HG03565 (cell line): ENCODE measurements at regions not wholly inside any gene's neighbourhood (a gene's known extent, or its start where the extent isn't known, plus 50 kb on each side); places are given as distances from the start of the nearest gene placed in this dataset.

Source experiments
- ATAC-seq: cut with Tn5 transposase; IDR thresholded peaks from one replicate; pipeline ENCODE4 v1.9.1; 2021; ENCODE audit warnings: mild to moderate bottlenecking, moderate library complexity; ENCODE audit not compliant: unreplicated experiment

DNA sequence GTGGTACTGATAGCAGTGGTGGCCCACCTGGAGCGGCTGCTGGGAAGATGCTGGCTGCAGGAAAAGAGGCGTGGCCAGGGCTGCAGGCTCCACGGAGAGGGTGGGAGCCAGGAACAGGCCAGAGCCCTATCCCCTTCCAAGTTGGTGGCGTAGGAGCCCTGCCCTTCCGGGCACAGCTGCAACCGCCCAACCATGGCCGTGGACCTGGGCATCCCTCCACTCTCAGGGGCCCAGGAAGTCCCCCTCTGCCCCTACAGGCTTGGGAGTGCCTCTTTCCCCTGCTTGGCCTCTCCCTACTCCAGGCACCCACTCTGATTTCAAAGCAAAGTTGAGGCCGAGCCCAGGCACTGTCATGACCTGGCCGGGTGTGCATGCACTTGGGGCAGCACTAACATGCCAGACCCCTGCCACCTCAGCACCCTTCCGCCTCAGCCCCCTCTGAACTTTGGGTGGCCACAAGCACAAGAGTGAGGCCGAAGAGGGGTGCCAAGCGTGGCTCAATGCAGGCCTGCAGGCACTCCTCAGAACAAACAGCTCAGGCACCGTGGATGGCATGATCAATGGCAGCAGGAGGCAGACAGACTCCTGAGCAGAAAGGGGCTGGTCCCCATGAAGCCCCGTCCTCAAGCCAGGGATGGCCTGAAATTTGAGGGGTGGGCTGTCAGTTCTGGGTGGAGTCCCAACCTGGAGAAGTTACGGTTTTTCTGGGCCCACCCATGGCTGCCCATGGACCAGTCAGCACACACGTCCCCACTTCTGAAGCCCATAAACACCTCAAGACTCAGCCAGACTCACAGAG, 164.9 kb upstream of the PRNP start:
- no peak for ATAC-seq

GRCh38 chr20:4519534-4519933, 166.7 kb upstream of the PRNP start:
- no peak for ATAC-seq

DNA sequence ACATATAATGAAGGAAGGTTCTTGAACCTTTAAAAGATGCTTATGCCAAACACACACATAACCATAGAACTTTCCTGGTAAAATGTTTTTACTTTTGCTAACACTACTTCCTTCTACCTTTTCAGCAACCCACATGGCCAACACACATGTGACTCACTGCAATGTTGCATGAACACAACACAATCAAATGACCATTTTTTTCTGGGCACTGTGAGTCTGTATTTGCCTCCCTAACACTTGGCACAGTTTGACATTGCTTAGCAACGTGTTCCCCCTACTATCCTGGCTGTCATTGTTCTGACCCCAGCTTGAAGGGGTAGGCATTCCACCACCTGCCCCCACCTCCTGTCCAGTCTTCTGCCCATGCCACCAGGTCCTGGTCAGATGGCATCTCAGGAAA, 169.4 kb upstream of the PRNP start:
- no peak for ATAC-seq

GRCh38 chr20:4513720-4514119, 172.5 kb upstream of the PRNP start:
- no peak for ATAC-seq

GRCh38 chr20:4512891-4513550, 173.2 kb upstream of the PRNP start:
- ATAC-seq, result no peak

DNA sequence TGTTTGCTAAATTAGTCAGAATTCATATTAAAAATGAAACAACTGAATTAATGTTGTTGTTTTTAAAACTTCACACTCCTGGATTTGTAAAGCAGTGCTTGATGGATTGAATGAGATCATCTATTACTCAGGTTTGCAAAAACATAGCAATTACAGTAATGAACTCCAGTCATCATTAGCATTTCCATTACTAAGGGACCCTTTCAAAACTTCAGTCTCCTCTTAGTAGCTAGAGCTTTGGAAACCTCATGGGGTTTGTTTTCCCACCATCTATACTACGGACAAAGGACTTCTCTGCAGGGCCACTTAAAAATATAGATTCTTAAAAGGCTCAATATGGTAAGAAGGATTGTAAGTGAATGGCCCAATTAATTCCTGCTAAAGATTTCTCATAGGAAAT, 174.5 kb upstream of the PRNP start:
- ATAC-seq, result no peak

GRCh38 chr20:4509825-4510522, 176.3 kb upstream of the PRNP start:
- no peak for ATAC-seq

DNA sequence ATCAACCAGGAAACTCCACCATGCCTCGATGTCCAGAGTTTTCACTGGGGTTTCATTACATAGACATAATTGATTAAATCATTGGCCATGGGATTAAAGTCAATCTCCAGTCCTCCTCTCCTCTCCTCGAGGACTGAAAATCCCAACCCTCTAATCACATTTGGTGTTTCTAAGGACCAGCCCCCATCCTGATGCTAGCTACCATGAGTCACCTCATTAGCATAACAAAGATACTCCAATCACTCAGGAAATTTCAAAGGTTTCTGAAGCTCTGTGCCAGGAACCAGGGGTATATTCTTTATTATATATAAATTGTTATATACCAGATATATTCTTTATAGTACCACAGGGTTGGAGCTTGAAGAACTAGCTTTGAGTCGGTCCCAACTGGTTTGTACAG, 177.5 kb upstream of the PRNP start:
- no peak for ATAC-seq

- ATAC-seq, result no peak
Observed at GRCh38 chr20:4507288-4507719, 179.0 kb upstream of the PRNP start.

DNA sequence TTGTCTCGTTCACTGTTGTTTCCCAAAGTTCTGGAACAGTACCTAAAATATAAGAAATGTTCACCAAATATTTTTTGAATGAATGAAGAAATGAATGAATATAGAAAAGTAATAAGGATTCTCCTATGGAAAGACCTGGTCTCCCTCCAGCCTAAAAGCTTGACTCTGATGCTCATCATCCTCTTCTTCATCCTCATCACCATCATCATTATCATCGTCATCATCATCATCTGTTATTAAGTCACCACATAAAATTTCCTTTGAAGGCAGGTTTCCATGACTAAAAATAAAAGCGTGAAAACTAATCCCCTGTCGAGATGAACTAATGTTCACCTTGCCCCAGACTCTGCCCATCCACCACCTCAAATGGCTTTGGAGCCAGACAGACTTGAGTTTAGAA, 181.4 kb upstream of the PRNP start:
- ATAC-seq, result no peak

- ATAC-seq, result no peak
Observed at GRCh38 chr20:4502756-4503155, 183.5 kb upstream of the PRNP start.

GRCh38 chr20:4493386-4493785, 192.9 kb upstream of the PRNP start:
- ATAC-seq, result no peak

- no peak for ATAC-seq
Observed at GRCh38 chr20:4491643-4492042, 194.6 kb upstream of the PRNP start.

GRCh38 chr20:4490606-4491280, 195.5 kb upstream of the PRNP start:
- no peak for ATAC-seq

GRCh38 chr20:4490045-4490444, 196.2 kb upstream of the PRNP start:
- ATAC-seq, result no peak

GRCh38 chr20:4488407-4489339, 197.6 kb upstream of the PRNP start:
- no peak for ATAC-seq

- ATAC-seq, result no peak
Observed at GRCh38 chr20:4484379-4484997, 201.8 kb upstream of the PRNP start.

- ATAC-seq, result no peak
Observed at GRCh38 chr20:4483961-4484360, 202.3 kb upstream of the PRNP start.

DNA sequence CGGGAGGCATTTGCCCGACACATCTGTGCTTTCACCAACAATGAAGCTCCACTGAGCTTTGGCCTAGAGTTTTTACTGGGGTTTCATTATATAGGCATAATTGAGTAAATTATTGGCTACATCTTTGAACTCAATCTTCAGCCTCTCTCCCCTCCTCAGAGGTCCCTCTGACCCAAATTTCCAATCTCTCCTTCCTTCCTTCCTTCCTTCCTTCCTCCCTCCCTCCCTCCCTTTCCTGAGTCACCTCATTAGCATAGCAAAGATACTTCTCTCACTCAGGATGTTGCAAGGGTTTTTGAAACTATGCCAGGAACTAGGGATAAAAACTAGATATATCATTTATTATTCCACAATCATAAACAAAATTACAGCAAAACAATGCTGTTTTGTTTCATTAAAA, 202.8 kb upstream of the PRNP start:
- ATAC-seq, result no peak

- no peak for ATAC-seq
Observed at GRCh38 chr20:4480104-4480503, 206.2 kb upstream of the PRNP start.
